Tibial nerve (tissue), 4 donors: ENCODE measurements at regions not wholly inside any gene's neighbourhood (a gene's known extent, or its start where the extent isn't known, plus 50 kb on each side); places are given as distances from the start of the nearest gene placed in this dataset.

ENCODE experiments used
- DNase-seq, 2 donors: peaks; one replicate each; pipeline ENCODE4 v3.0.0-alpha.2; 2019; ENCODE audit warnings: low spot score in 2 of 2
- H3K27ac ChIP-seq, 4 donors: fragments of 200-600 bp; sonication (generic) in 3 of 4; one replicate each; pipeline ENCODE4 v1.5.1; 2017 to 2019; ENCODE audit warnings: mild to moderate bottlenecking in 1 of 4
- H3K27me3 ChIP-seq, 2 donors: fragments of 200-600 bp; sonication (generic) in 1 of 2; one replicate each; pipeline versions ENCODE4 v1.5.1 to v1.6.0; 2017 to 2019
- H3K36me3 ChIP-seq, 3 donors: fragments of 200-600 bp; sonication (generic); one replicate each; pipeline ENCODE4 v1.5.1; 2018 to 2019
- H3K4me1 ChIP-seq, 4 donors: fragments of 200-600 bp; sonication (generic) in 3 of 4; one replicate each; pipeline ENCODE4 v1.5.1; 2017 to 2019
- H3K4me3 ChIP-seq, 4 donors: fragments of 200-600 bp; sonication (generic) in 3 of 4; one replicate each; pipeline ENCODE4 v1.5.1; 2017 to 2019; ENCODE audit warnings: mild to moderate bottlenecking in 1 of 4, moderate library complexity in 1 of 4
- H3K9me3 ChIP-seq, 4 donors: fragments of 200-600 bp; sonication (generic) in 3 of 4; one replicate each; pipeline ENCODE4 v1.5.1; 2017 to 2019
- CTCF ChIP-seq, 5 experiments: fragments of 200-600 bp in 3 of 5; fragments of 450-650 bp in 2 of 5; sonication (generic) in 3 of 5; IDR thresholded peaks; one replicate each; pipeline ENCODE4 v1.5.1; 2016 to 2019; ENCODE audit warnings: antibody characterized with exemption in 5 of 5, mild to moderate bottlenecking in 3 of 5, moderate library complexity in 2 of 5
- EP300 ChIP-seq, 2 donors: sonication (generic); formaldehyde crosslinking; IDR thresholded peaks; one replicate each; pipeline ENCODE4 v1.6.1; 2017; ENCODE audit warnings: antibody characterized with exemption in 2 of 2, mild to moderate bottlenecking in 1 of 2
- POLR2A ChIP-seq, 2 donors: fragments of 450-650 bp; IDR thresholded peaks; one replicate each; pipeline ENCODE4 v1.6.1; 2017; ENCODE audit warnings: antibody characterized with exemption in 2 of 2, mild to moderate bottlenecking in 2 of 2, moderate library complexity in 2 of 2
- WGBS, 2 donors: methylation state at CpG; one replicate each; pipeline ENCODE4 v1.1.5; 2018; 5-methylcytosine and 5-hydroxymethylcytosine counted together

- no peak overlapping the region for H3K4me3 ChIP-seq
- H3K4me1 ChIP-seq = no peaks in the 10 kb centered on the region
- 60 to 70% methylated on average over 2 of the region's 2 CpGs for WGBS, 2 donors
- no peaks in the 10 kb centered on the region for H3K27me3 ChIP-seq
- no peak overlapping the region for H3K27ac ChIP-seq
- H3K9me3 ChIP-seq = peaks cover 0 to 16% (median 0%) of the 10 kb centered on the region in 4 donors
- H3K36me3 ChIP-seq = no peaks in the 10 kb centered on the region
- TF ChIP-seq CTCF (IDR thresholded peaks at IDR 0.05) = no peak
- no peak for DNase-seq
Measured at GRCh38 chr4:170818786-170819185, 729.0 kb upstream of the AADAT start.

- no peaks in the 10 kb centered on the region for H3K27me3 ChIP-seq
- no peak for DNase-seq
- H3K9me3 ChIP-seq = no peaks in the 10 kb centered on the region
- H3K4me1 ChIP-seq = no peaks in the 10 kb centered on the region
- H3K4me3 ChIP-seq = no peak overlapping the region
- 77 to 81% methylated on average over 7 of the region's 7 CpGs for WGBS, 2 donors
- TF ChIP-seq POLR2A (IDR thresholded peaks at IDR 0.05) (no peak), CTCF (IDR thresholded peaks at IDR 0.05) (no peak), EP300 (IDR thresholded peaks at IDR 0.05) (no peak)
- no peaks in the 10 kb centered on the region for H3K36me3 ChIP-seq
- H3K27ac ChIP-seq = no peak overlapping the region
Measured at GRCh38 chr4:170805352-170805751, 715.6 kb upstream of the AADAT start.

GRCh38 chr4:170804930-170805329, 715.2 kb upstream of the AADAT start:
- Histone ChIP-seq H3K4me3 (no peak overlapping the region), H3K4me1 (no peaks in the 10 kb centered on the region), H3K36me3 (no peaks in the 10 kb centered on the region), H3K9me3 (no peaks in the 10 kb centered on the region), H3K27me3 (no peaks in the 10 kb centered on the region), H3K27ac (no peak overlapping the region)
- 94 to 97% methylated on average over 11 of the region's 11 CpGs for WGBS, 2 donors
- TF ChIP-seq CTCF (IDR thresholded peaks at IDR 0.05) (no peak), POLR2A (IDR thresholded peaks at IDR 0.05) (no peak), EP300 (IDR thresholded peaks at IDR 0.05) (no peak)
- no peak for DNase-seq

- DNase-seq = no peak
- 94 to 95% methylated on average over 1 of the region's 1 CpG for WGBS, 2 donors
- H3K9me3 ChIP-seq = no peaks in the 10 kb centered on the region
- H3K4me3 ChIP-seq = no peak overlapping the region
- no peaks in the 10 kb centered on the region for H3K4me1 ChIP-seq
- no peaks in the 10 kb centered on the region for H3K36me3 ChIP-seq
- no peak overlapping the region for H3K27ac ChIP-seq
- no peaks in the 10 kb centered on the region for H3K27me3 ChIP-seq
- TF ChIP-seq POLR2A (IDR thresholded peaks at IDR 0.05) (no peak), EP300 (IDR thresholded peaks at IDR 0.05) (no peak), CTCF (IDR thresholded peaks at IDR 0.05) (no peak)
Measured at GRCh38 chr4:170803492-170803891, 713.7 kb upstream of the AADAT start.

- H3K27me3 ChIP-seq = no peaks in the 10 kb centered on the region
- H3K4me1 ChIP-seq = no peaks in the 10 kb centered on the region
- H3K9me3 ChIP-seq = no peaks in the 10 kb centered on the region
- H3K36me3 ChIP-seq = no peaks in the 10 kb centered on the region
- DNase-seq = no peak
- WGBS, 2 donors = 56 to 64% methylated on average over 3 of the region's 3 CpGs
- H3K4me3 ChIP-seq = no peak overlapping the region
- no peak overlapping the region for H3K27ac ChIP-seq
- TF ChIP-seq EP300 (IDR thresholded peaks at IDR 0.05) = no peak
- TF ChIP-seq POLR2A (IDR thresholded peaks at IDR 0.05) = no peak
- TF ChIP-seq CTCF (IDR thresholded peaks at IDR 0.05) = no peak
Measured at GRCh38 chr4:170801771-170802170, 712.0 kb upstream of the AADAT start.
